ENCODE measurements at regions not wholly inside any gene's neighbourhood (a gene's known extent, or its start where the extent isn't known, plus 50 kb on each side); places are given as distances from the start of the nearest gene placed in this dataset.

GRCh38 chrX:42944381-42944998 lies 166.5 kb upstream of the PPP1R2C start:
- CTCF ChIA-PET = no interaction called here
- H3K4me1 Mint-ChIP-seq (ENCODE audit: low read depth) = peaks cover 87% of the 10 kb centered on the region
- H3K36me3 Mint-ChIP-seq (ENCODE audit: low read depth) = peaks cover 17% of the 10 kb centered on the region
- no peak for TF ChIP-seq CTCF (IDR thresholded peaks at IDR 0.05)
- POLR2A ChIA-PET = no interaction called here
- H3K27ac Mint-ChIP-seq = peak overlapping the region; percentile 94
- H3K27me3 Mint-ChIP-seq = no peaks in the 10 kb centered on the region
- H3K9me3 Mint-ChIP-seq = peaks cover 3% of the 10 kb centered on the region
- intact Hi-C loops (cut with micrococcal nuclease) = no loop called here
- peak overlapping the region; percentile 45 for H3K4me3 Mint-ChIP-seq
- DNase-seq = peak; percentile 34
- peak; percentile 40 for ATAC-seq

- CTCF ChIA-PET = no interaction called here
- intact Hi-C loops (cut with micrococcal nuclease) = no loop called here
- TF ChIP-seq CTCF (IDR thresholded peaks at IDR 0.05) = no peak
- Mint-ChIP-seq H3K36me3 (ENCODE audit: low read depth) (peaks cover 10% of the 10 kb centered on the region), H3K27me3 (no peaks in the 10 kb centered on the region), H3K27ac (peak overlapping the region; percentile 99), H3K4me3 (peak overlapping the region; percentile 79), H3K4me1 (ENCODE audit: low read depth) (peaks cover 78% of the 10 kb centered on the region), H3K9me3 (peaks cover 3% of the 10 kb centered on the region)
- ATAC-seq (peak; percentile 22), DNase-seq (peak; percentile 27)
- POLR2A ChIA-PET = no interaction called here
Measured at GRCh38 chrX:42946544-42947194, 168.7 kb upstream of the PPP1R2C start.

GRCh38 chrX:42948723-42949657 lies 171.0 kb upstream of the PPP1R2C start:
- peak; percentile 57 for ATAC-seq
- POLR2A ChIA-PET = interaction anchor here (0.6 to 1.0 kb wide), 2 partner anchors 52 to 282 kb away, joined by 3 read pairs; no protein-coding TSS in a partner anchor
- TF ChIP-seq CTCF (IDR thresholded peaks at IDR 0.05) = no peak

GRCh38 chrX:42951747-42952146 lies 173.8 kb upstream of the PPP1R2C start:
- DNase-seq (no peak), ATAC-seq (peak; percentile 21)
- Mint-ChIP-seq H3K4me1 (ENCODE audit: low read depth) (peaks cover 48% of the 10 kb centered on the region), H3K4me3 (no peak overlapping the region), H3K27me3 (no peaks in the 10 kb centered on the region), H3K27ac (peak overlapping the region; percentile 66), H3K9me3 (peaks cover 6% of the 10 kb centered on the region), H3K36me3 (ENCODE audit: low read depth) (peaks cover 6% of the 10 kb centered on the region)
- ChIA-PET CTCF (no interaction called here), POLR2A (no interaction called here)
- no peak for TF ChIP-seq CTCF (IDR thresholded peaks at IDR 0.05)
- intact Hi-C loops (cut with micrococcal nuclease) = no loop called here

More at GRCh38 chrX:42948723-42949657, 171.0 kb upstream of the PPP1R2C start:
- Mint-ChIP-seq H3K36me3 (ENCODE audit: low read depth) (peaks cover 8% of the 10 kb centered on the region), H3K27me3 (no peaks in the 10 kb centered on the region), H3K4me3 (peak overlapping the region; percentile 15), H3K27ac (peak overlapping the region; percentile 99), H3K9me3 (peaks cover 6% of the 10 kb centered on the region), H3K4me1 (ENCODE audit: low read depth) (peaks cover 61% of the 10 kb centered on the region)
- intact Hi-C loops (cut with micrococcal nuclease) = no loop called here
- peak; percentile 54 for DNase-seq
- CTCF ChIA-PET = no interaction called here

Data from activated CD8-positive, alpha-beta T cell treated with anti-CD3 and anti-CD28 coated beads for 36 hours (primary cell).